HepG2 (cell line): ENCODE measurements at regions not wholly inside any gene's neighbourhood (a gene's known extent, or its start where the extent isn't known, plus 50 kb on each side); places are given as distances from the start of the nearest gene placed in this dataset.

ENCODE experiments used
- ATAC-seq: fragments of 200-7000 bp; cut with Tn5 transposase; 3 replicates; pipeline ENCODE4 v1.9.1; 2020; ENCODE audit warnings: mild to moderate bottlenecking, moderate library complexity
- BruUV-seq: library from RNA; stranded (reverse); fragments of 400-500 nt; replicated peaks from 2 replicates; lab custom pipeline; 2021; lab: Mats Ljungman, UMichigan
- CTCF ChIA-PET: fragments of 300-600 bp; formaldehyde crosslinking; extraction: SDS; loops from one replicate; lab custom pipeline; 2021; ENCODE audit warnings: low total read pairs, inconsistent platforms, low intra/inter-chr PET ratio; lab: Yijun Ruan, JAX
- POLR2A ChIA-PET: fragments of 350-600 bp; sonication (Branson Sonifier 250); formaldehyde crosslinking; loops from one replicate; lab custom pipeline; 2020; ENCODE audit warnings: antibody characterized with exemption, inconsistent platforms; lab: Yijun Ruan, JAX
- DNase-seq: peaks from one replicate; pipeline ENCODE4 v3.0.0-alpha.2; 2015; ENCODE audit warnings: low spot score
- FAIRE-seq: peaks from 3 replicates; lab custom pipeline; 2011; peaks lifted over from hg19 to GRCh38; lab: Jason Lieb, UNC
- H2AFZ ChIP-seq: one replicate; pipeline ENCODE4 v1.6.1; 2011; ENCODE audit warnings: low read length, inconsistent platforms
- H3K27ac ChIP-seq: fragments of 300-600 bp; 3 replicates; pipeline ENCODE4 v1.8.0; 2011; ENCODE audit warnings: mixed run types, mild to moderate bottlenecking, mixed read lengths, low read length, inconsistent platforms; ENCODE audit not compliant: insufficient read depth; ENCODE audit errors: extremely low read length
- H3K27me3 ChIP-seq, 2 experiments: fragments of 200-600 bp in 1 of 2; 2 replicates in 1 of 2; 3 replicates in 1 of 2; pipeline versions ENCODE4 v1.6.0 to v1.8.0; 2011; ENCODE audit warnings: low read length in 2 of 2, mild to moderate bottlenecking in 2 of 2, moderate library complexity in 2 of 2, inconsistent platforms in 1 of 2; ENCODE audit not compliant: insufficient read depth in 2 of 2, control insufficient read depth in 1 of 2
- H3K36me3 ChIP-seq, 2 experiments: fragments of 200-600 bp in 1 of 2; replicated peaks in 1 of 2; 2 replicates in 1 of 2; 3 replicates in 1 of 2; pipeline versions ENCODE4 v1.5.1 to v1.8.0; 2011; ENCODE audit warnings: low read length in 2 of 2, inconsistent platforms in 1 of 2; ENCODE audit not compliant: insufficient read depth in 2 of 2, control insufficient read depth in 1 of 2
- H3K4me1 ChIP-seq: 2 replicates; pipeline ENCODE4 v1.5.1; 2012; ENCODE audit warnings: low read length, inconsistent platforms; ENCODE audit not compliant: insufficient read depth
- H3K4me2 ChIP-seq: 2 replicates; pipeline ENCODE4 v1.6.0; 2011; ENCODE audit warnings: low read depth, low read length, inconsistent platforms
- H3K4me3 ChIP-seq, 3 experiments: fragments of 200-600 bp in 1 of 3; sonication (generic), shearing (Covaris generic) in 1 of 3; replicated peaks in 1 of 3; 2 replicates each; pipeline ENCODE4 v1.5.1; 2011 to 2016; ENCODE audit warnings: low read length in 3 of 3, inconsistent platforms in 2 of 3, low read depth in 2 of 3, mild to moderate bottlenecking in 2 of 3, control low read depth in 1 of 3, mixed read lengths in 1 of 3; ENCODE audit not compliant: insufficient read depth in 1 of 3
- H3K79me2 ChIP-seq: one replicate; pipeline ENCODE4 v1.6.1; 2011; ENCODE audit warnings: low read length, inconsistent platforms; ENCODE audit not compliant: insufficient read depth
- H3K9ac ChIP-seq: 2 replicates; pipeline ENCODE4 v1.6.0; 2011; ENCODE audit warnings: mild to moderate bottlenecking, low read depth, low read length, inconsistent platforms; ENCODE audit not compliant: insufficient read depth
- H3K9me3 ChIP-seq: 2 replicates; pipeline ENCODE4 v1.5.1; 2012; ENCODE audit warnings: mild to moderate bottlenecking, low read length
- H4K20me1 ChIP-seq: 2 replicates; pipeline ENCODE4 v1.6.0; 2011; ENCODE audit warnings: inconsistent platforms, mild to moderate bottlenecking, low read length, moderate library complexity; ENCODE audit not compliant: insufficient read depth
- ATF1 ChIP-seq: IDR thresholded peaks from 2 replicates; pipeline ENCODE4 v1.6.1; 2016; ENCODE audit warnings: mild to moderate bottlenecking, control low read depth
- FOSL2 ChIP-seq: sonication (generic); formaldehyde crosslinking; IDR thresholded peaks from 2 replicates; pipeline ENCODE4 v1.4.0; 2020; ENCODE audit warnings: missing genetic modification reagents
- KLF13 ChIP-seq: sonication (generic); formaldehyde crosslinking; IDR thresholded peaks from 2 replicates; pipeline ENCODE4 v1.4.0; 2020; ENCODE audit warnings: mild to moderate bottlenecking, missing genetic modification reagents
- MATR3 ChIP-seq: sonication (generic); formaldehyde crosslinking; IDR thresholded peaks from 2 replicates; pipeline ENCODE4 v1.4.0; 2020; ENCODE audit warnings: missing genetic modification reagents
- SMC3 ChIP-seq: IDR thresholded peaks from 2 replicates; pipeline ENCODE4 v1.6.1; 2011; ENCODE audit warnings: low read length, improper control_type of control experiment
- TBL1XR1 ChIP-seq: fragments of 150-350 bp; IDR thresholded peaks from 2 replicates; pipeline ENCODE4 v1.6.1; 2014; ENCODE audit warnings: borderline replicate concordance, low read length; ENCODE audit not compliant: partially characterized antibody
- TMF1 ChIP-seq: sonication (generic); formaldehyde crosslinking; IDR thresholded peaks from 2 replicates; pipeline ENCODE4 v1.8.1; 2022; ENCODE audit warnings: low read depth, missing genetic modification reagents
- ZBTB33 ChIP-seq: sonication (generic); formaldehyde crosslinking; IDR thresholded peaks from 2 replicates; pipeline ENCODE4 v1.4.0; 2020; ENCODE audit warnings: missing genetic modification reagents
- ZNF121 ChIP-seq: sonication (generic); formaldehyde crosslinking; IDR thresholded peaks from 2 replicates; pipeline ENCODE4 v1.5.0; 2020; ENCODE audit warnings: mild to moderate bottlenecking, missing genetic modification reagents
- ZNF292 ChIP-seq: sonication (generic); formaldehyde crosslinking; IDR thresholded peaks from 2 replicates; pipeline ENCODE4 v1.8.1; 2022; ENCODE audit warnings: mild to moderate bottlenecking, low read depth, missing genetic modification reagents, borderline replicate concordance
- ZNF549 ChIP-seq: sonication (generic); formaldehyde crosslinking; IDR thresholded peaks from 2 replicates; pipeline ENCODE4 v1.5.0; 2020; ENCODE audit warnings: missing genetic modification reagents
- ZNF557 ChIP-seq: sonication (generic); formaldehyde crosslinking; IDR thresholded peaks from 2 replicates; pipeline ENCODE4 v1.4.0; 2020; ENCODE audit warnings: missing genetic modification reagents
- ZNF567 ChIP-seq: sonication (generic); formaldehyde crosslinking; IDR thresholded peaks from 2 replicates; pipeline ENCODE4 v1.8.1; 2023; ENCODE audit warnings: mild to moderate bottlenecking, missing genetic modification reagents, borderline replicate concordance
- ZNF597 ChIP-seq: sonication (generic); formaldehyde crosslinking; IDR thresholded peaks from 2 replicates; pipeline ENCODE4 v1.5.0; 2020; ENCODE audit warnings: missing genetic modification reagents
- ZNF614 ChIP-seq: IDR thresholded peaks from 2 replicates; pipeline ENCODE4 v1.6.1; 2018; ENCODE audit warnings: missing biosample characterization, missing genetic modification reagents, inconsistent platforms, borderline replicate concordance
- WGBS: methylation state at CpG from one replicate; pipeline ENCODE4 v1.1.6; 2017; ENCODE audit warnings: low lambda C conversion rate; 5-methylcytosine and 5-hydroxymethylcytosine counted together
- in situ Hi-C: cut with HindIII; loops from 2 replicates; pipeline ENCODE4 v1.10.0; 2017; ENCODE audit warnings: low pct_unique_long_range_greater_than_20kb; ENCODE audit not compliant: extremely low pct_ligation_motif_present
- intact Hi-C: fragments of 100-400 bp; cut with micrococcal nuclease; formaldehyde crosslinking; loops from one replicate; pipeline ENCODE4 v1.10.0; 2022; ENCODE audit not compliant: unreplicated experiment
- TF ChIP-seq, protein P1 (sequence below), 2 experiments: fragments of 450-650 bp in 1 of 2; sonication (generic) in 1 of 2; formaldehyde crosslinking; IDR thresholded peaks; 2 replicates each; pipeline versions ENCODE4 v1.5.0 to v1.8.0; 2020 to 2022; ENCODE audit warnings: mild to moderate bottlenecking in 1 of 2, missing genetic modification reagents in 1 of 2

- no peak for DNase-seq
- Histone ChIP-seq H3K4me3 (no peak overlapping the region), H4K20me1 (no peaks in the 10 kb centered on the region), H3K36me3 (no peaks in the 10 kb centered on the region), H3K4me1 (no peaks in the 10 kb centered on the region)
- no peak for FAIRE-seq
- ChIA-PET CTCF (no interaction called here), POLR2A (no interaction called here)
- no peak for ATAC-seq
- no TSS peak for BruUV-seq
- TF ChIP-seq ZNF614: no peak
- no peak for TF ChIP-seq SMC3
- TF ChIP-seq MATR3: no peak
- TF ChIP-seq ZNF597 (CRISPR knock-in tag): no peak
- no peak for TF ChIP-seq TMF1 (CRISPR knock-in tag)
- TF ChIP-seq, all 625 proteins: peak for 0
- no peak overlapping the region for H2AFZ ChIP-seq
- no peak overlapping the region for H3K9ac ChIP-seq
- 0 out of 5 replicates have a peak, but pooled peaks cover 0 to 3% of the 10 kb centered on the region in 2 experiments for H3K27me3 ChIP-seq
- H3K4me2 ChIP-seq: no peak overlapping the region
- in situ Hi-C loops: no loop called here
- H3K9me3 ChIP-seq: no peaks in the 10 kb centered on the region
- no peaks in the 10 kb centered on the region for H3K79me2 ChIP-seq
- no peak overlapping the region for H3K27ac ChIP-seq
- under 1% methylated on average over 5 of the region's 5 CpGs for WGBS
- intact Hi-C loops: no loop called here
Measured at GRCh38 chr20:4585758-4586157, 100.5 kb upstream of the PRNP start.

- intact Hi-C loops (no loop called here), in situ Hi-C loops (no loop called here)
- Histone ChIP-seq H3K4me2 (no peak overlapping the region), H2AFZ (no peak overlapping the region), H3K4me3 (no peak overlapping the region), H3K27me3 (0 out of 5 replicates have a peak, but pooled peaks cover 0 to 3% of the 10 kb centered on the region in 2 experiments), H4K20me1 (no peaks in the 10 kb centered on the region), H3K36me3 (no peaks in the 10 kb centered on the region), H3K4me1 (no peaks in the 10 kb centered on the region), H3K9ac (no peak overlapping the region), H3K79me2 (no peaks in the 10 kb centered on the region), H3K27ac (no peak overlapping the region), H3K9me3 (no peaks in the 10 kb centered on the region)
- DNase-seq (no peak), FAIRE-seq (no peak), ATAC-seq (no peak)
- ChIA-PET POLR2A (interaction anchor here (0.5 kb wide), 1 partner anchor 437 kb away, joined by 3 read pairs; no protein-coding TSS in a partner anchor), CTCF (no interaction called here)
- 49% methylated on average over 3 of the region's 3 CpGs for WGBS
- no TSS peak for BruUV-seq
- TF ChIP-seq ZBTB33 (no peak), ZNF557 (no peak), FOSL2 (CRISPR knock-in tag) (peak; percentile 37), TBL1XR1 (no peak), ZNF121 (CRISPR knock-in tag) (no peak), KLF13 (no peak), ZNF549 (CRISPR knock-in tag) (no peak), ZNF292 (CRISPR knock-in tag) (no peak), ATF1 (CRISPR knock-in tag) (no peak), ZNF567 (CRISPR knock-in tag) (no peak)
- TF ChIP-seq, protein P1, sequence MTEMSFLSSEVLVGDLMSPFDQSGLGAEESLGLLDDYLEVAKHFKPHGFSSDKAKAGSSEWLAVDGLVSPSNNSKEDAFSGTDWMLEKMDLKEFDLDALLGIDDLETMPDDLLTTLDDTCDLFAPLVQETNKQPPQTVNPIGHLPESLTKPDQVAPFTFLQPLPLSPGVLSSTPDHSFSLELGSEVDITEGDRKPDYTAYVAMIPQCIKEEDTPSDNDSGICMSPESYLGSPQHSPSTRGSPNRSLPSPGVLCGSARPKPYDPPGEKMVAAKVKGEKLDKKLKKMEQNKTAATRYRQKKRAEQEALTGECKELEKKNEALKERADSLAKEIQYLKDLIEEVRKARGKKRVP (CRISPR knock-in tag; IDR thresholded peaks at IDR 0.05): peak in 1 of 2 experiments; percentile 51; a peak in 1 of 4 replicates
Measured at GRCh38 chr20:4585104-4585753, 101.0 kb upstream of the PRNP start.
